GM12878 (cell line): ENCODE measurements at regions not wholly inside any gene's neighbourhood (a gene's known extent, or its start where the extent isn't known, plus 50 kb on each side); places are given as distances from the start of the nearest gene placed in this dataset.

Experiments used
- CTCF ChIP-seq, 3 experiments: IDR thresholded peaks in 2 of 3; conservative IDR thresholded peaks in 1 of 3; 2 replicates each; pipeline ENCODE4 v1.5.1; 2011; ENCODE audit warnings: low read depth in 3 of 3, low read length in 3 of 3, mild to moderate bottlenecking in 3 of 3, control low read depth in 2 of 3, moderate library complexity in 2 of 3, inconsistent platforms in 1 of 3, mixed read lengths in 1 of 3; ENCODE audit not compliant: control insufficient read depth in 2 of 3, insufficient read depth in 1 of 3; ENCODE audit errors: extremely low read depth in 1 of 3
- EGR1 ChIP-seq, 2 experiments: IDR thresholded peaks; 1 replicate in 1 of 2; 2 replicates in 1 of 2; pipeline ENCODE4 v1.6.1; 2011 to 2012; ENCODE audit warnings: low read depth in 2 of 2, low read length in 2 of 2, borderline replicate concordance in 1 of 2, mild to moderate bottlenecking in 1 of 2, moderate library complexity in 1 of 2
- KLF5 ChIP-seq: fragments of 450-650 bp; IDR thresholded peaks from 2 replicates; pipeline ENCODE4 v1.6.1; 2014; ENCODE audit warnings: mild to moderate bottlenecking; ENCODE audit not compliant: partially characterized antibody
- NFXL1 ChIP-seq: fragments of 450-650 bp; IDR thresholded peaks from 2 replicates; pipeline ENCODE4 v1.6.1; 2017; ENCODE audit warnings: antibody characterized with exemption, mild to moderate bottlenecking, borderline replicate concordance
- POLR2A ChIP-seq: IDR thresholded peaks from 2 replicates; pipeline ENCODE4 v1.6.1; 2011; ENCODE audit warnings: low read depth, mild to moderate bottlenecking, low read length

- no peak for TF ChIP-seq POLR2A
- TF ChIP-seq EGR1 (IDR thresholded peaks at IDR 0.05; ENCODE audit: borderline replicate concordance in 1 of 2, low read depth in 2 of 2, low read length in 2 of 2) = no peak
- TF ChIP-seq KLF5 = no peak
- no peak for TF ChIP-seq NFXL1
- TF ChIP-seq CTCF (IDR thresholded peaks at IDR 0.05 in 2 of 3, conservative IDR thresholded peaks at IDR 0.05 in 1 of 3; ENCODE audit: control insufficient read depth in 2 of 3, extremely low read depth in 1 of 3, insufficient read depth in 1 of 3, low read depth in 3 of 3, low read length in 3 of 3) = no peak
Measured at GRCh38 chr4:14560577-14560976, 441.7 kb upstream of the CPEB2 start.
